Endothelial cell of umbilical vein (primary cell): ENCODE measurements at regions not wholly inside any gene's neighbourhood (a gene's known extent, or its start where the extent isn't known, plus 50 kb on each side); places are given as distances from the start of the nearest gene placed in this dataset.

Experiments used
- BruUV-seq: library from RNA; stranded (reverse); fragments of 400-500 nt; replicated peaks from 2 replicates; lab custom pipeline; 2021; lab: Mats Ljungman, UMichigan
- CTCF ChIA-PET: fragments of 300-600, 350-600 bp; sonication (Branson Sonifier 250); formaldehyde crosslinking; loops from one replicate; lab custom pipeline; 2021; ENCODE audit warnings: antibody characterized with exemption, inconsistent platforms; lab: Charles Lee
- POLR2A ChIA-PET: fragments of 300-600, 350-600 bp; sonication (Branson Sonifier 250); formaldehyde crosslinking; loops from one replicate; lab custom pipeline; 2021; ENCODE audit warnings: antibody characterized with exemption, inconsistent platforms; lab: Charles Lee
- DNase-seq: peaks from one replicate; pipeline ENCODE4 v3.0.0-alpha.2; 2011; ENCODE audit warnings: low read depth, low spot score
- FAIRE-seq: peaks from 2 replicates; lab custom pipeline; 2011; peaks lifted over from hg19 to GRCh38; lab: Jason Lieb, UNC
- H2AFZ ChIP-seq: 2 replicates; pipeline ENCODE4 v1.6.0; 2012; ENCODE audit warnings: low read depth, low read length, control low read depth, inconsistent platforms
- H3K27ac ChIP-seq: 2 replicates; pipeline ENCODE4 v1.5.1; 2011; ENCODE audit warnings: low read depth, mild to moderate bottlenecking, control low read depth, low read length, moderate library complexity; ENCODE audit not compliant: insufficient read depth
- H3K27me3 ChIP-seq, 2 experiments: 2 replicates each; pipeline versions ENCODE4 v1.6.0 to v1.6.1; 2011; ENCODE audit warnings: low read length in 2 of 2, mixed read lengths in 1 of 2; ENCODE audit not compliant: control insufficient read depth in 2 of 2, insufficient read depth in 2 of 2
- H3K36me3 ChIP-seq, 2 experiments: 2 replicates in 1 of 2; 3 replicates in 1 of 2; pipeline ENCODE4 v1.5.1; 2011; ENCODE audit warnings: low read length in 2 of 2, mild to moderate bottlenecking in 1 of 2, moderate library complexity in 1 of 2; ENCODE audit not compliant: control insufficient read depth in 2 of 2, insufficient read depth in 2 of 2; ENCODE audit errors: extremely low read depth in 1 of 2
- H3K4me1 ChIP-seq: 3 replicates; pipeline ENCODE4 v1.5.1; 2011; ENCODE audit warnings: mild to moderate bottlenecking, low read length; ENCODE audit not compliant: control insufficient read depth, insufficient read depth; ENCODE audit errors: extremely low read depth
- H3K4me2 ChIP-seq: 2 replicates; pipeline ENCODE4 v1.6.1; 2011; ENCODE audit warnings: low read length, control low read depth, mixed read lengths; ENCODE audit not compliant: insufficient read depth
- H3K4me3 ChIP-seq, 3 experiments: fragments of 200-600 bp in 1 of 3; sonication (generic), shearing (Covaris generic) in 1 of 3; replicated peaks in 1 of 3; 2 replicates each; pipeline ENCODE4 v1.5.1; 2011 to 2016; ENCODE audit warnings: control low read depth in 3 of 3, low read length in 3 of 3, mild to moderate bottlenecking in 2 of 3, inconsistent platforms in 1 of 3, low read depth in 1 of 3, moderate library complexity in 1 of 3; ENCODE audit not compliant: insufficient read depth in 1 of 3
- H3K79me2 ChIP-seq: 2 replicates; pipeline ENCODE4 v1.6.0; 2012; ENCODE audit warnings: low read length, inconsistent platforms; ENCODE audit not compliant: control insufficient read depth, insufficient read depth
- H3K9ac ChIP-seq: replicated peaks from 2 replicates; pipeline ENCODE3; 2011; ENCODE audit warnings: low read length, control low read depth; ENCODE audit not compliant: insufficient read depth; ENCODE audit errors: extremely low read depth
- H3K9me1 ChIP-seq: replicated peaks from 3 replicates; pipeline ENCODE4 v1.6.0; 2011; ENCODE audit warnings: mild to moderate bottlenecking, low read length; ENCODE audit not compliant: control insufficient read depth, insufficient read depth; ENCODE audit errors: extremely low read depth
- H3K9me3 ChIP-seq: replicated peaks from 2 replicates; pipeline ENCODE4 v1.5.1; 2012; ENCODE audit warnings: low read length, inconsistent platforms; ENCODE audit not compliant: control insufficient read depth, insufficient read depth
- H4K20me1 ChIP-seq: replicated peaks from 2 replicates; pipeline ENCODE3; 2011; ENCODE audit warnings: mild to moderate bottlenecking, low read length; ENCODE audit not compliant: control insufficient read depth, insufficient read depth; ENCODE audit errors: extremely low read depth
- JUN ChIP-seq: IDR thresholded peaks from 2 replicates; pipeline ENCODE4 v1.6.1; 2011; ENCODE audit warnings: borderline replicate concordance, low read depth; ENCODE audit not compliant: insufficient read length, insufficient read depth
- MYC ChIP-seq: IDR thresholded peaks from one replicate; pipeline ENCODE4 v1.6.1; 2011; ENCODE audit warnings: mild to moderate bottlenecking, low read depth, low read length
- dilution Hi-C: fragments of 300-500 bp; cut with MboI; formaldehyde crosslinking; loops from one replicate; pipeline ENCODE4 v1.15.0; 2019; ENCODE audit warnings: low sequenced_read_pairs; ENCODE audit not compliant: extremely low pct_ligation_motif_present
- intact Hi-C: fragments of 100-400 bp; cut with micrococcal nuclease; formaldehyde crosslinking; loops from one replicate; pipeline ENCODE4 v1.10.0; 2022
- TF ChIP-seq, protein P1 (sequence below), 2 donors: IDR thresholded peaks; 1 replicate in 1 of 2; 2 replicates in 1 of 2; pipeline ENCODE4 v1.5.1; 2011; ENCODE audit warnings: low read length in 2 of 2, mild to moderate bottlenecking in 2 of 2, moderate library complexity in 2 of 2, control low read depth in 1 of 2, inconsistent platforms in 1 of 2, low read depth in 1 of 2; ENCODE audit not compliant: insufficient read depth in 1 of 2; ENCODE audit errors: extremely low read depth in 1 of 2

DNA sequence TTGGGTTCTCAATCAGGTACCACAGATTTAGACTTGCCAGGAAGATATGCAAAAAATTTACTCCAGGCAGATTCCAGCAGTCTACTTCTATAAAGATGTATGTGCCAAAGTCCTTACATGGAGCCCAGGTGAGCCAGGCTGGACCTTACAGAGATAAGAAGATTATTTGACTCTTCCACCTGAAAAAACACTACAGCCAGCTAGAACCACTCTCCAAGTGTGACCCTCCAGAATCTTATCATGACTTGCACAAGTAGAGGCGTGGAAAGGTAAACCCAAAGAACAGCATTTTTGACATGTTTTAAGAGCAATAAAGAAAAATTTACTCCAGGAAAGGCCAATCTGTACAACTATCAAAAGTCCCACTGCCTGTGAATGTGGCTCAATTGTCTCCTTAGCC lies 146.8 kb upstream of the DPT start:
- H3K4me2 ChIP-seq: no peak overlapping the region
- H3K9ac ChIP-seq: no peak overlapping the region
- ChIA-PET POLR2A (no interaction called here), CTCF (no interaction called here)
- FAIRE-seq: no peak
- H3K27me3 ChIP-seq: no peaks in the 10 kb centered on the region
- intact Hi-C loops: no loop called here
- no peak overlapping the region for H3K4me3 ChIP-seq
- no peaks in the 10 kb centered on the region for H4K20me1 ChIP-seq
- no peak overlapping the region for H2AFZ ChIP-seq
- H3K4me1 ChIP-seq: no peaks in the 10 kb centered on the region
- H3K36me3 ChIP-seq: no peaks in the 10 kb centered on the region
- no peak for DNase-seq
- no TSS peak for BruUV-seq
- H3K9me1 ChIP-seq: no peaks in the 10 kb centered on the region
- dilution Hi-C loops: no loop called here
- TF ChIP-seq, protein P1, sequence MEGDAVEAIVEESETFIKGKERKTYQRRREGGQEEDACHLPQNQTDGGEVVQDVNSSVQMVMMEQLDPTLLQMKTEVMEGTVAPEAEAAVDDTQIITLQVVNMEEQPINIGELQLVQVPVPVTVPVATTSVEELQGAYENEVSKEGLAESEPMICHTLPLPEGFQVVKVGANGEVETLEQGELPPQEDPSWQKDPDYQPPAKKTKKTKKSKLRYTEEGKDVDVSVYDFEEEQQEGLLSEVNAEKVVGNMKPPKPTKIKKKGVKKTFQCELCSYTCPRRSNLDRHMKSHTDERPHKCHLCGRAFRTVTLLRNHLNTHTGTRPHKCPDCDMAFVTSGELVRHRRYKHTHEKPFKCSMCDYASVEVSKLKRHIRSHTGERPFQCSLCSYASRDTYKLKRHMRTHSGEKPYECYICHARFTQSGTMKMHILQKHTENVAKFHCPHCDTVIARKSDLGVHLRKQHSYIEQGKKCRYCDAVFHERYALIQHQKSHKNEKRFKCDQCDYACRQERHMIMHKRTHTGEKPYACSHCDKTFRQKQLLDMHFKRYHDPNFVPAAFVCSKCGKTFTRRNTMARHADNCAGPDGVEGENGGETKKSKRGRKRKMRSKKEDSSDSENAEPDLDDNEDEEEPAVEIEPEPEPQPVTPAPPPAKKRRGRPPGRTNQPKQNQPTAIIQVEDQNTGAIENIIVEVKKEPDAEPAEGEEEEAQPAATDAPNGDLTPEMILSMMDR (IDR thresholded peaks at IDR 0.05; ENCODE audit: extremely low read depth in 1 of 2, insufficient read depth in 1 of 2, low read depth in 1 of 2, low read length in 2 of 2): no peak
- TF ChIP-seq JUN (no peak), MYC (no peak)
- no peaks in the 10 kb centered on the region for H3K79me2 ChIP-seq
- H3K27ac ChIP-seq: no peak overlapping the region
- H3K9me3 ChIP-seq: no peaks in the 10 kb centered on the region

DNA sequence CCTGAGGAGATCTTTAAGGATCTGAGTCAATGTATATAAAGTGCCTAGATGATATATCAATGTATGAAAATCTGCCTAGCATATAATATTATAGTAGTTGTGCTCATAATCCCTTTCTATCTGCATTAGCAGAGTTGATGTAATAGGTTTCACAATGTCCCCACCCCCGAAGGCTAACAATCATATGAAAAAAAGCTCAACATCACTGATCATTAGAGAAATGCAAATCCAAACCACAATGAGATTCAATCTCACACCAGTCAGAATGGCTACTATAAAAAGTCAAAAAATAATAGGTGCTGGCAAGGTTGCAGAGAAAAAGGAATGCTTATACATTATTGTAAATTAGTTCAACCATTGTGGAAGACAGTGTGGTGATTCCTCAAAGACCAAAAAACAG lies 147.8 kb upstream of the DPT start:
- no peak overlapping the region for H3K9ac ChIP-seq
- no TSS peak for BruUV-seq
- ChIA-PET CTCF (no interaction called here), POLR2A (no interaction called here)
- H3K27me3 ChIP-seq: no peaks in the 10 kb centered on the region
- no peaks in the 10 kb centered on the region for H3K79me2 ChIP-seq
- no peak overlapping the region for H2AFZ ChIP-seq
- no peaks in the 10 kb centered on the region for H3K4me1 ChIP-seq
- FAIRE-seq (no peak), DNase-seq (no peak)
- no peaks in the 10 kb centered on the region for H3K36me3 ChIP-seq
- dilution Hi-C loops (no loop called here), intact Hi-C loops (no loop called here)
- no peak overlapping the region for H3K4me3 ChIP-seq
- H3K27ac ChIP-seq: no peak overlapping the region
- no peaks in the 10 kb centered on the region for H3K9me3 ChIP-seq
- no peaks in the 10 kb centered on the region for H3K9me1 ChIP-seq
- no peak overlapping the region for H3K4me2 ChIP-seq
- H4K20me1 ChIP-seq: no peaks in the 10 kb centered on the region
- no peak for TF ChIP-seq JUN
- TF ChIP-seq, protein P1 (IDR thresholded peaks at IDR 0.05; ENCODE audit: extremely low read depth in 1 of 2, insufficient read depth in 1 of 2, low read depth in 1 of 2, low read length in 2 of 2): no peak
